T-helper 1 cell treated with Interleukin-12 subunit alpha and Interleukin-12 subunit beta and Interleukin-4 antibody, amounts not matched to agents 30 μg/mL and 1 μg/mL, for 36 hours (primary cell): ENCODE measurements at regions not wholly inside any gene's neighbourhood (a gene's known extent, or its start where the extent isn't known, plus 50 kb on each side); places are given as distances from the start of the nearest gene placed in this dataset.

ENCODE experiments used
- H3K27ac Mint-ChIP-seq: one replicate; pipeline ENCODE4 v1.8.0; 2021; ENCODE audit warnings: mild to moderate bottlenecking, mixed read lengths
- H3K27me3 Mint-ChIP-seq: one replicate; pipeline ENCODE4 v1.8.0; 2021; ENCODE audit warnings: low read depth, mixed read lengths
- H3K36me3 Mint-ChIP-seq: one replicate; pipeline ENCODE4 v1.8.0; 2021; ENCODE audit warnings: low read depth, mixed read lengths
- H3K4me1 Mint-ChIP-seq: one replicate; pipeline ENCODE4 v1.8.0; 2021; ENCODE audit warnings: low read depth, mixed read lengths
- H3K4me3 Mint-ChIP-seq: one replicate; pipeline ENCODE4 v1.8.0; 2021; ENCODE audit warnings: mild to moderate bottlenecking, moderate library complexity, mixed read lengths
- H3K9me3 Mint-ChIP-seq: one replicate; pipeline ENCODE4 v1.8.0; 2021; ENCODE audit warnings: mixed read lengths

DNA sequence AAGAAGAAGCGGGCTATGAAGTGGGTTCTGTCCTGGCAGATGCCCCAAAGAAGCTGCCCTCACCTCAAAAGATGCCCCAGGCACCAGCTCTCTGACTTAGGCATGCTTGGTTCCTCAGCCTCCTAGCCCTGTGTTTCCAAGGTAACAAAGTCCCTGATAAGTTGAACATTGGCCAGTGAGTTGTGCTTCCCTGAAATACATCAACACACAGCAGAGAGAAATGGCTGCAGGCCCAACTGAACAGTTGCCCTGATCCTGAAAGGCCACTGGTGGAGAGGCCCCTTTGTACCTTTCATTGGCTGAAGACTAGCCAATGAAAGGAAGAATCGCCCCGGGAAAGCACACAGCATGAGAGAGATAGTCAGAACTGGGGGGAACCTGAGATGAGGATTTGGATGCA is 169.9 kb upstream of the CTNNB1 start:
- H3K4me3 Mint-ChIP-seq = no peak overlapping the region
- H3K27me3 Mint-ChIP-seq = no peaks in the 10 kb centered on the region
- no peaks in the 10 kb centered on the region for H3K4me1 Mint-ChIP-seq
- no peaks in the 10 kb centered on the region for H3K36me3 Mint-ChIP-seq
- H3K27ac Mint-ChIP-seq = no peak overlapping the region
- no peaks in the 10 kb centered on the region for H3K9me3 Mint-ChIP-seq

GRCh38 chr3:41030220-41030619 is 169.1 kb upstream of the CTNNB1 start:
- no peaks in the 10 kb centered on the region for H3K4me1 Mint-ChIP-seq
- H3K27me3 Mint-ChIP-seq = no peaks in the 10 kb centered on the region
- H3K36me3 Mint-ChIP-seq = no peaks in the 10 kb centered on the region
- no peak overlapping the region for H3K27ac Mint-ChIP-seq
- H3K4me3 Mint-ChIP-seq = no peak overlapping the region
- no peaks in the 10 kb centered on the region for H3K9me3 Mint-ChIP-seq

- Mint-ChIP-seq H3K36me3 (no peaks in the 10 kb centered on the region), H3K9me3 (no peaks in the 10 kb centered on the region), H3K27me3 (no peaks in the 10 kb centered on the region), H3K4me3 (no peak overlapping the region), H3K27ac (no peak overlapping the region), H3K4me1 (no peaks in the 10 kb centered on the region)
These were observed 167.9 kb upstream of the CTNNB1 start for GRCh38 chr3:41031401-41031800.

- Mint-ChIP-seq H3K4me1 (no peaks in the 10 kb centered on the region), H3K36me3 (no peaks in the 10 kb centered on the region), H3K9me3 (no peaks in the 10 kb centered on the region), H3K27me3 (peaks cover 5% of the 10 kb centered on the region), H3K27ac (no peak overlapping the region), H3K4me3 (no peak overlapping the region)
These were observed 165.3 kb upstream of the CTNNB1 start for GRCh38 chr3:41033956-41034519.

GRCh38 chr3:41035456-41036022 is 163.8 kb upstream of the CTNNB1 start:
- Mint-ChIP-seq H3K4me1 (no peaks in the 10 kb centered on the region), H3K4me3 (no peak overlapping the region), H3K9me3 (no peaks in the 10 kb centered on the region), H3K27me3 (peaks cover 5% of the 10 kb centered on the region), H3K27ac (no peak overlapping the region), H3K36me3 (no peaks in the 10 kb centered on the region)

GRCh38 chr3:41037651-41038334 is 161.5 kb upstream of the CTNNB1 start:
- H3K4me3 Mint-ChIP-seq = no peak overlapping the region

GRCh38 chr3:41040256-41040655 is 159.0 kb upstream of the CTNNB1 start:
- H3K27ac Mint-ChIP-seq = no peak overlapping the region
- no peaks in the 10 kb centered on the region for H3K4me1 Mint-ChIP-seq
- no peak overlapping the region for H3K4me3 Mint-ChIP-seq
- H3K27me3 Mint-ChIP-seq = peaks cover 5% of the 10 kb centered on the region
- no peaks in the 10 kb centered on the region for H3K36me3 Mint-ChIP-seq
- H3K9me3 Mint-ChIP-seq = no peaks in the 10 kb centered on the region

More at GRCh38 chr3:41037651-41038334, 161.5 kb upstream of the CTNNB1 start:
- H3K36me3 Mint-ChIP-seq = no peaks in the 10 kb centered on the region
- H3K27me3 Mint-ChIP-seq = peaks cover 5% of the 10 kb centered on the region
- no peak overlapping the region for H3K27ac Mint-ChIP-seq
- H3K9me3 Mint-ChIP-seq = no peaks in the 10 kb centered on the region
- H3K4me1 Mint-ChIP-seq = no peaks in the 10 kb centered on the region

DNA sequence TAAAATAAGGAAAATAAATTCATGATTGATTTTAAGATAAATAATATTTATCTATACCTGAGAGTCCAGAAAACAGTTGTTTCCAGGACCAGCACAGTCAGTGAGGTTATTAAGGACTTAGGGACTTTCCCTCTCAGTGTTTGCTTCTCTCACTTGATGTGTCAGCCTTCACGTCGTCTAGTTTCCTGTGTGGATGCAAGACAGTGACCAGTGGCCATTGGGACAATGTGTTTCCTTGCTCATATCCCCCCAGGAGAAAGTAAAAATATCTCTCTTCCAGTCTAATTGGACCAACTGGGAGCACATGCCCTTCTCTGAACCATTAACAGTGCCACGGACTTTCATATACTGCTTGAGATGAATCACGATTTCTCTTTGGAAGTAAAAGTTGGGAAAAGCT is 157.8 kb upstream of the CTNNB1 start:
- Mint-ChIP-seq H3K27me3 (peaks cover 5% of the 10 kb centered on the region), H3K36me3 (no peaks in the 10 kb centered on the region), H3K9me3 (no peaks in the 10 kb centered on the region), H3K27ac (no peak overlapping the region), H3K4me1 (no peaks in the 10 kb centered on the region), H3K4me3 (no peak overlapping the region)

GRCh38 chr3:41041899-41042298 is 157.4 kb upstream of the CTNNB1 start:
- Mint-ChIP-seq H3K27me3 (peaks cover 5% of the 10 kb centered on the region), H3K36me3 (no peaks in the 10 kb centered on the region), H3K4me3 (no peak overlapping the region), H3K27ac (no peak overlapping the region), H3K4me1 (no peaks in the 10 kb centered on the region), H3K9me3 (no peaks in the 10 kb centered on the region)

GRCh38 chr3:41044523-41044922 is 154.8 kb upstream of the CTNNB1 start:
- Mint-ChIP-seq H3K27ac (no peak overlapping the region), H3K4me1 (no peaks in the 10 kb centered on the region), H3K9me3 (no peaks in the 10 kb centered on the region), H3K27me3 (no peaks in the 10 kb centered on the region), H3K4me3 (no peak overlapping the region), H3K36me3 (no peaks in the 10 kb centered on the region)

GRCh38 chr3:41045491-41045890 is 153.8 kb upstream of the CTNNB1 start:
- no peaks in the 10 kb centered on the region for H3K36me3 Mint-ChIP-seq
- no peaks in the 10 kb centered on the region for H3K9me3 Mint-ChIP-seq
- no peaks in the 10 kb centered on the region for H3K4me1 Mint-ChIP-seq
- H3K27ac Mint-ChIP-seq = no peak overlapping the region
- no peaks in the 10 kb centered on the region for H3K27me3 Mint-ChIP-seq
- no peak overlapping the region for H3K4me3 Mint-ChIP-seq

DNA sequence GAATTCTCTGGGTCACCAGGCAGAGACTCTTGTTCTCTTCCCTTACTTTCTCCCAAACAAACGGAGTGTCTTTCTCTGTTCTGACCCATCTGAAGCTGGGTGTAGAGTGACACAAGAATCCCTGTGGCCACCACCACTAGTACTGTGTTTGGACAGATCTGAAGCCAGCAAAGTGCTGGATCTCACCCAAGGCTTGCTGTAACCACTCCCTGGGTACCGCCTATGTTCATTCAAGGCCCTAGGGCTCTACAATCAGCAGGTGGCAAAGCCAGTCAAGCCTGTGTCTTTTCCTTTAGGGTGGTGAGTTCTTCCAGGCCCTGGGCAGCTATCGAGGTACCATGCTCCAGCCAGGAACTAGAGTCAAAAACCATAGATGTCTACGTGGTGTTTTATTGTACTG is 149.2 kb upstream of the CTNNB1 start:
- Mint-ChIP-seq H3K9me3 (peaks cover 7% of the 10 kb centered on the region), H3K4me1 (no peaks in the 10 kb centered on the region), H3K4me3 (no peak overlapping the region), H3K27ac (no peak overlapping the region), H3K27me3 (no peaks in the 10 kb centered on the region), H3K36me3 (no peaks in the 10 kb centered on the region)

DNA sequence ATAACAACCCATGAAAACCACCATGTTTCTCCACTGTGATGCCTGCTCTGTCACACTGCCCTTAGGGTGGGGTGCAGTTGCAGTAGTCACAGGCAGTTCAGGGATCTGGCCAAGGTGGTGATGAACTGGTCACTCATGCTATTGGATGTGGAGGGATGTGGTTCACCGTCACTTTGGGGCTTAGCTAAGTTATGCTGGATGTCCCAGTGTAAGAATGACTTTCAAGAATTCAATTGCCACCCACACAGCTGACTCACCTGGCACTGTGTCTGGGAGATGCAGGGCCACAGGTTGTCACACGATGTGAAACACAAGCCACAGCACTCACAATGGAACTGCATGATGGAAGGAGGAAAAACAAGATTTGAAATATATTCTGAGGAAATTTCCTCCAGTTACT is 146.1 kb upstream of the CTNNB1 start:
- Mint-ChIP-seq H3K4me3 (no peak overlapping the region), H3K27me3 (no peaks in the 10 kb centered on the region), H3K36me3 (no peaks in the 10 kb centered on the region), H3K27ac (no peak overlapping the region), H3K4me1 (no peaks in the 10 kb centered on the region), H3K9me3 (peaks cover 7% of the 10 kb centered on the region)

- Mint-ChIP-seq H3K27me3 (no peaks in the 10 kb centered on the region), H3K4me3 (no peak overlapping the region), H3K36me3 (no peaks in the 10 kb centered on the region), H3K27ac (no peak overlapping the region), H3K9me3 (no peaks in the 10 kb centered on the region), H3K4me1 (peaks cover 3% of the 10 kb centered on the region)
These were observed 139.2 kb upstream of the CTNNB1 start for GRCh38 chr3:41060106-41060505.

DNA sequence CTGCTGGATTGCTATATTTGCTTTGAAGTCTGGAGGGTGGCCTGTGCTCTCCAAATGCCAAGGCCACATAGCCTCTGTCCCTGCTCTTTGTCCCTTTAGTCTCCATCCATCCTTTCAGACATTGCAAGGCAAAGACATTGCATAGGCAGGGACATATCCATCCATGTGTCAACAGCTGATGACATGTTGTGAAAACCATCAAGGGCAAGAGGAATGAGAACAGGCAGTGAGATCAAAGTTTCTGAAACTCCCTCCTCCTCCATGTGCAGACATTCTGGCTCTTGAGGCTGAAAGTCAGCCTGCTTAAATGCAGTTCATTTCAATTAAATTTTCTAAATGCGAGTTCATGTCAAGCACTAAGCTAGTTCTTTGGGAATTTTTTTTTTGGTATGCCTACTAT is 135.2 kb upstream of the CTNNB1 start:
- H3K4me3 Mint-ChIP-seq = no peak overlapping the region

More for the DNA sequence above, 135.2 kb upstream of the CTNNB1 start:
- no peak overlapping the region for H3K27ac Mint-ChIP-seq
- peaks cover 3% of the 10 kb centered on the region for H3K4me1 Mint-ChIP-seq
- no peaks in the 10 kb centered on the region for H3K27me3 Mint-ChIP-seq
- no peaks in the 10 kb centered on the region for H3K36me3 Mint-ChIP-seq
- no peaks in the 10 kb centered on the region for H3K9me3 Mint-ChIP-seq
